ENCODE measurements at regions not wholly inside any gene's neighbourhood (a gene's known extent, or its start where the extent isn't known, plus 50 kb on each side); places are given as distances from the start of the nearest gene placed in this dataset.

GRCh38 chr13:31891472-31891871 lies 140.1 kb upstream of the FRY start:
- TF ChIP-seq RAD21 (IDR thresholded peaks at IDR 0.05; ENCODE audit: low read length) (no peak), CTCF (IDR thresholded peaks at IDR 0.05) (no peak), SMC3 (IDR thresholded peaks at IDR 0.05; ENCODE audit: low read depth, low read length) (no peak), FOXM1 (IDR thresholded peaks at IDR 0.05; ENCODE audit: low read depth) (no peak), EP300 (IDR thresholded peaks at IDR 0.05; ENCODE audit: borderline replicate concordance in 1 of 2, low read depth in 1 of 2, low read length in 1 of 2) (no peak), MEF2A (IDR thresholded peaks at IDR 0.05; ENCODE audit: borderline replicate concordance, low read depth) (no peak), MXI1 (IDR thresholded peaks at IDR 0.05; ENCODE audit: low read depth, low read length) (no peak), RXRA (IDR thresholded peaks at IDR 0.05; ENCODE audit: borderline replicate concordance, low read depth) (no peak), FOXJ3 (CRISPR knock-in tag; IDR thresholded peaks at IDR 0.05) (no peak), YY1 (IDR thresholded peaks at IDR 0.05; ENCODE audit: low read depth) (no peak), SIN3A (IDR thresholded peaks at IDR 0.05; ENCODE audit: borderline replicate concordance, low read depth, low read length) (no peak)
